Liver (tissue), 3 donors: ENCODE measurements at regions not wholly inside any gene's neighbourhood (a gene's known extent, or its start where the extent isn't known, plus 50 kb on each side); places are given as distances from the start of the nearest gene placed in this dataset.
"Not testable (repeated sequence)": the region's sequence is repeated elsewhere in the genome, so short reads cannot be mapped to it uniquely, and the experiment has no call there.

Experiments
- CTCF ChIP-seq: fragments of 150-350 bp; IDR thresholded peaks from 2 replicates; pipeline ENCODE4 v1.5.1; 2017; ENCODE audit warnings: improper control_type of control experiment, low read depth, low read length; ENCODE audit not compliant: missing input control
- FOXA1 ChIP-seq: IDR thresholded peaks from 2 replicates; pipeline ENCODE4 v1.6.1; 2016; ENCODE audit warnings: antibody characterized with exemption
- GABPA ChIP-seq, 2 donors: IDR thresholded peaks in 1 of 2; conservative IDR thresholded peaks in 1 of 2; 2 replicates each; pipeline ENCODE4 v1.6.1; 2016; ENCODE audit warnings: antibody characterized with exemption in 2 of 2, mild to moderate bottlenecking in 1 of 2, moderate library complexity in 1 of 2
- JUND ChIP-seq, 2 donors: IDR thresholded peaks; 2 replicates each; pipeline ENCODE4 v1.6.1; 2016; ENCODE audit warnings: antibody characterized with exemption in 2 of 2
- MAX ChIP-seq: IDR thresholded peaks from 2 replicates; pipeline ENCODE4 v1.6.1; 2016; ENCODE audit warnings: antibody characterized with exemption
- REST ChIP-seq: IDR thresholded peaks from 2 replicates; pipeline ENCODE4 v1.6.1; 2016; ENCODE audit warnings: antibody characterized with exemption, mild to moderate bottlenecking
- SP1 ChIP-seq: IDR thresholded peaks from 2 replicates; pipeline ENCODE4 v1.6.1; 2018; ENCODE audit warnings: antibody characterized with exemption, mild to moderate bottlenecking
- TAF1 ChIP-seq: conservative IDR thresholded peaks from 2 replicates; pipeline ENCODE4 v1.6.1; 2016; ENCODE audit warnings: antibody characterized with exemption, mild to moderate bottlenecking
- donor health status: healthy.
- donor health status: healthy.

- TF ChIP-seq CTCF; FOXA1; REST; GABPA (IDR thresholded peaks at IDR 0.05 in 1 of 2, conservative IDR thresholded peaks at IDR 0.05 in 1 of 2); MAX; SP1; JUND (IDR thresholded peaks at IDR 0.05); TAF1: not testable (repeated sequence)
These were observed 55.8 kb downstream of the GOLGA8B start for GRCh38 chr15:34527641-34528040.
